ENCODE measurements at regions not wholly inside any gene's neighbourhood (a gene's known extent, or its start where the extent isn't known, plus 50 kb on each side); places are given as distances from the start of the nearest gene placed in this dataset.

DNA sequence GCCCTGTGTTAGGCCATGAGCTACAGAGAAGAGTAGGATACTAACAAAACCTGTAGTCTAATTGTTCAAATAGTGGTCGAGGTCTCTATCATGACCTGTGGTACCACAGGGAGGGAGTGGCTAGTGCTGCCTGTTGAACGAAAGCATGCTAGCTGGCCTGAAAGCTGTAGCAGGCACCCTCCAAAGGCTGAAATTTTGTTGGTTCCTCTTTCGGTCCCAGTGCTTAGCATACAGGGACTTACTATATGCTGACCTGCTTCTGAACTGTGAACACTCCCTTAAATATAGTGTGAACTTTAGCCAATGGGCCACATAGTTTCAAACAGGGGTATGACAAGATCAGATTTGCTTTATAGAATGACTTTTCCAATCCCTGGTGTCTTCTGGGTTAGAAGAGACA is 113.4 kb downstream of the PJA1 start:
- Histone ChIP-seq H4K8ac (ENCODE audit: low read length) (no peak overlapping the region), H3K9ac (ENCODE audit: low read length) (no peak overlapping the region), H3K23ac (ENCODE audit: low read length in 2 of 2) (no peak overlapping the region), H3K4me1 (ENCODE audit: control insufficient read depth, insufficient read depth, low read depth, low read length) (no peaks in the 10 kb centered on the region), H2AFZ (ENCODE audit: low read depth, low read length) (no peak overlapping the region), H2BK15ac (ENCODE audit: low read depth, poor library complexity, severe bottlenecking) (no peak overlapping the region), H3K4me2 (ENCODE audit: low read length, poor library complexity, severe bottlenecking) (no peak overlapping the region), H3K27me3 (ENCODE audit: control insufficient read depth in 1 of 2, insufficient read depth in 1 of 2, low read length in 2 of 2) (peaks cover 5 to 57% of the 10 kb centered on the region in 2 experiments), H3K14ac (ENCODE audit: low read length in 2 of 2) (no peak overlapping the region), H3K4me3 (ENCODE audit: insufficient read depth in 1 of 2, low read depth in 1 of 2, low read length in 2 of 2) (no peak overlapping the region), H3K4ac (ENCODE audit: low read depth in 1 of 2, low read length in 2 of 2) (no peak overlapping the region), H2BK120ac (ENCODE audit: low read depth, low read length) (no peak overlapping the region), H3K27ac (ENCODE audit: low read length, poor library complexity, severe bottlenecking) (no peak overlapping the region), H2BK12ac (ENCODE audit: low read length in 2 of 2) (no peak overlapping the region), H3K79me1 (replicated peaks; ENCODE audit: low read length, poor library complexity, severe bottlenecking) (no peaks in the 10 kb centered on the region), H3K9me3 (ENCODE audit: control insufficient read depth, low read length) (peaks cover 25% of the 10 kb centered on the region), H2AK5ac (ENCODE audit: low read length, severe bottlenecking) (no peak overlapping the region), H4K91ac (ENCODE audit: low read length) (no peak overlapping the region), H3K18ac (ENCODE audit: low read depth in 1 of 2, low read length in 2 of 2) (no peak overlapping the region), H2BK5ac (ENCODE audit: low read depth, low read length, poor library complexity, severe bottlenecking) (no peak overlapping the region), H3K36me3 (ENCODE audit: control insufficient read depth in 1 of 2, insufficient read depth in 2 of 2, low read depth in 1 of 2, low read length in 2 of 2) (no peaks in the 10 kb centered on the region)
- no peak for DNase-seq
- 73% methylated on average over 2 of the region's 3 CpGs for WGBS

- Histone ChIP-seq H3K79me1 (replicated peaks; ENCODE audit: low read length, poor library complexity, severe bottlenecking) (no peaks in the 10 kb centered on the region), H3K9me3 (ENCODE audit: control insufficient read depth, low read length) (peaks cover 21% of the 10 kb centered on the region), H3K27me3 (ENCODE audit: control insufficient read depth in 1 of 2, insufficient read depth in 1 of 2, low read length in 2 of 2) (peaks cover 5 to 68% of the 10 kb centered on the region in 2 experiments), H3K4me1 (ENCODE audit: control insufficient read depth, insufficient read depth, low read depth, low read length) (no peaks in the 10 kb centered on the region), H3K4me2 (ENCODE audit: low read length, poor library complexity, severe bottlenecking) (no peak overlapping the region), H3K18ac (ENCODE audit: low read depth in 1 of 2, low read length in 2 of 2) (no peak overlapping the region), H4K91ac (ENCODE audit: low read length) (no peak overlapping the region), H4K8ac (ENCODE audit: low read length) (no peak overlapping the region), H2BK12ac (ENCODE audit: low read length in 2 of 2) (no peak overlapping the region), H3K4ac (ENCODE audit: low read depth in 1 of 2, low read length in 2 of 2) (no peak overlapping the region), H3K14ac (ENCODE audit: low read length in 2 of 2) (no peak overlapping the region), H2BK5ac (ENCODE audit: low read depth, low read length, poor library complexity, severe bottlenecking) (no peak overlapping the region), H3K9ac (ENCODE audit: low read length) (no peak overlapping the region), H3K4me3 (ENCODE audit: insufficient read depth in 1 of 2, low read depth in 1 of 2, low read length in 2 of 2) (no peak overlapping the region), H2BK15ac (ENCODE audit: low read depth, poor library complexity, severe bottlenecking) (no peak overlapping the region), H2BK120ac (ENCODE audit: low read depth, low read length) (no peak overlapping the region), H2AFZ (ENCODE audit: low read depth, low read length) (no peak overlapping the region), H3K23ac (ENCODE audit: low read length in 2 of 2) (no peak overlapping the region), H3K36me3 (ENCODE audit: control insufficient read depth in 1 of 2, insufficient read depth in 2 of 2, low read depth in 1 of 2, low read length in 2 of 2) (no peaks in the 10 kb centered on the region), H2AK5ac (ENCODE audit: low read length, severe bottlenecking) (no peak overlapping the region), H3K27ac (ENCODE audit: low read length, poor library complexity, severe bottlenecking) (no peak overlapping the region)
- DNase-seq = no peak
- whole genome bisulfite sequencing = 90% methylated on average over 4 of the region's 4 CpGs
Measured at GRCh38 chrX:69050051-69050765, 115.0 kb downstream of the PJA1 start.

DNA sequence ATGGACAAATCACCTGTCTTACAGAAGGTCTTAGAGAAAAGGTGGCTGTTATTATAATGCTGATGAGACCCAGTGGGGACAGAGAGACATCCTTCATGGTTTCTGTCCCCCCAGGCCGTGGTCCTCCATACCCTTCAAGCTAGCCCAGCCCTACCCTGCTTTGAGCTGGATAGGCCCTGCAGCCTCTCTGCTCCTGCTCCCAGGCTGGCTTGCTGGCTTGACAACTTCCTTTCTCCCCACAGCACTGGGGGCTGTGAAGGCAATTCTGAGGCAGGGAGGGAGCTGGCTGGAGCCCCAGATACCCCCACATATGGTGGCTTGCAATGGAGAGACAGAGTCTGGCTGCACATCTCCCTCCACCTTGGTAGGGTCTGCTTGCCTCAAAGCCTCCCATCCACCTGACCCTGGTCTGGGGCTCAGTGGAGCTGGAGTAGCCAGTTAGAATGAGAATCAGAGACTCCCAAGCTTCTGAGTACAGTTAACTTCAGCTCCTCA is 118.2 kb downstream of the PJA1 start:
- Histone ChIP-seq H2BK12ac (ENCODE audit: low read length in 2 of 2) (no peak overlapping the region), H2AK5ac (ENCODE audit: low read length, severe bottlenecking) (no peak overlapping the region), H3K27ac (ENCODE audit: low read length, poor library complexity, severe bottlenecking) (no peak overlapping the region), H3K4ac (ENCODE audit: low read depth in 1 of 2, low read length in 2 of 2) (no peak overlapping the region), H3K79me1 (replicated peaks; ENCODE audit: low read length, poor library complexity, severe bottlenecking) (no peaks in the 10 kb centered on the region), H2BK15ac (ENCODE audit: low read depth, poor library complexity, severe bottlenecking) (no peak overlapping the region), H3K23ac (ENCODE audit: low read length in 2 of 2) (no peak overlapping the region), H3K4me3 (ENCODE audit: insufficient read depth in 1 of 2, low read depth in 1 of 2, low read length in 2 of 2) (no peak overlapping the region), H2AFZ (ENCODE audit: low read depth, low read length) (no peak overlapping the region), H4K8ac (ENCODE audit: low read length) (no peak overlapping the region), H3K14ac (ENCODE audit: low read length in 2 of 2) (no peak overlapping the region), H3K36me3 (ENCODE audit: control insufficient read depth in 1 of 2, insufficient read depth in 2 of 2, low read depth in 1 of 2, low read length in 2 of 2) (no peaks in the 10 kb centered on the region), H4K91ac (ENCODE audit: low read length) (no peak overlapping the region), H3K27me3 (ENCODE audit: control insufficient read depth in 1 of 2, insufficient read depth in 1 of 2, low read length in 2 of 2) (peaks cover 5 to 66% of the 10 kb centered on the region in 2 experiments), H3K4me2 (ENCODE audit: low read length, poor library complexity, severe bottlenecking) (no peak overlapping the region), H3K9me3 (ENCODE audit: control insufficient read depth, low read length) (peaks cover 25% of the 10 kb centered on the region), H3K4me1 (ENCODE audit: control insufficient read depth, insufficient read depth, low read depth, low read length) (no peaks in the 10 kb centered on the region), H2BK120ac (ENCODE audit: low read depth, low read length) (no peak overlapping the region), H2BK5ac (ENCODE audit: low read depth, low read length, poor library complexity, severe bottlenecking) (no peak overlapping the region), H3K18ac (ENCODE audit: low read depth in 1 of 2, low read length in 2 of 2) (no peak overlapping the region), H3K9ac (ENCODE audit: low read length) (no peak overlapping the region)
- no peak for DNase-seq
- WGBS = no CpG with 5 or more reads among the region's 1 CpG

GRCh38 chrX:69045616-69046345 is 119.5 kb downstream of the PJA1 start:
- no peak overlapping the region for H2BK12ac ChIP-seq (ENCODE audit: low read length in 2 of 2)
- no peak overlapping the region for H3K9ac ChIP-seq (ENCODE audit: low read length)
- H3K27me3 ChIP-seq (ENCODE audit: control insufficient read depth in 1 of 2, insufficient read depth in 1 of 2, low read length in 2 of 2) = peaks cover 5 to 53% of the 10 kb centered on the region in 2 experiments
- H4K91ac ChIP-seq (ENCODE audit: low read length) = no peak overlapping the region
- no peaks in the 10 kb centered on the region for H3K4me1 ChIP-seq (ENCODE audit: control insufficient read depth, insufficient read depth, low read depth, low read length)
- WGBS = 55% methylated on average over 2 of the region's 2 CpGs
- no peak overlapping the region for H2BK15ac ChIP-seq (ENCODE audit: low read depth, poor library complexity, severe bottlenecking)
- H3K18ac ChIP-seq (ENCODE audit: low read depth in 1 of 2, low read length in 2 of 2) = no peak overlapping the region
- no peaks in the 10 kb centered on the region for H3K79me1 ChIP-seq (replicated peaks; ENCODE audit: low read length, poor library complexity, severe bottlenecking)
- no peak overlapping the region for H2AK5ac ChIP-seq (ENCODE audit: low read length, severe bottlenecking)
- no peak overlapping the region for H3K4me2 ChIP-seq (ENCODE audit: low read length, poor library complexity, severe bottlenecking)
- DNase-seq = no peak
- no peak overlapping the region for H3K27ac ChIP-seq (ENCODE audit: low read length, poor library complexity, severe bottlenecking)
- no peaks in the 10 kb centered on the region for H3K36me3 ChIP-seq (ENCODE audit: control insufficient read depth in 1 of 2, insufficient read depth in 2 of 2, low read depth in 1 of 2, low read length in 2 of 2)
- H2AFZ ChIP-seq (ENCODE audit: low read depth, low read length) = no peak overlapping the region
- no peak overlapping the region for H2BK120ac ChIP-seq (ENCODE audit: low read depth, low read length)
- no peak overlapping the region for H4K8ac ChIP-seq (ENCODE audit: low read length)
- H3K4ac ChIP-seq (ENCODE audit: low read depth in 1 of 2, low read length in 2 of 2) = no peak overlapping the region
- peaks cover 18% of the 10 kb centered on the region for H3K9me3 ChIP-seq (ENCODE audit: control insufficient read depth, low read length)
- no peak overlapping the region for H3K4me3 ChIP-seq (ENCODE audit: insufficient read depth in 1 of 2, low read depth in 1 of 2, low read length in 2 of 2)
- H2BK5ac ChIP-seq (ENCODE audit: low read depth, low read length, poor library complexity, severe bottlenecking) = no peak overlapping the region
- H3K23ac ChIP-seq (ENCODE audit: low read length in 2 of 2) = no peak overlapping the region
- no peak overlapping the region for H3K14ac ChIP-seq (ENCODE audit: low read length in 2 of 2)
